ENCODE measurements at regions not wholly inside any gene's neighbourhood (a gene's known extent, or its start where the extent isn't known, plus 50 kb on each side); places are given as distances from the start of the nearest gene placed in this dataset.

DNA sequence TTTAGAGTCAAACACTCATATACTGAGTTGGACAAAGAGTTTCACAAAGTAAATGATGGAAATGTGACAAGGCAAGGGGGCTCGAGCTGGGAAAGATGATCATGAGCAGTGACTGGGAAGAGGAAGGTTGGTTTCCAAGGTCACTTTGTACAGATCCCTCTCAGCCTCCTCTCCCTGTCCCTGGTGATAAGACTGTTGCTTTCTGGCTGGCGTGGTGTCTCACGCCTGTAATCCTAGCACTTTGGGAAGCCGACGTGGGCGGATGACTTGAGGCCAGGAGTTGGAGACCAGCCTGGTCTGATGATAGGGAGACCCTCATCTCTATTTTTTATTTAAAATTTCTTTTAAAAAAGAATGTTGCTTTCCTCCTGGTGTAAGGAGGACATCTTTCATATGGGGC lies 65.4 kb upstream of the CALM2 start:
- Histone ChIP-seq H3K9ac (ENCODE audit: low read length) (no peak overlapping the region), H3K27ac (ENCODE audit: low read depth, low read length) (no peak overlapping the region), H3K9me3 (ENCODE audit: low read length) (no peaks in the 10 kb centered on the region), H3K4me3 (ENCODE audit: low read depth in 1 of 2, low read length in 2 of 2) (no peak overlapping the region), H3K4me1 (ENCODE audit: insufficient read depth, low read length) (peaks cover 16% of the 10 kb centered on the region), H3K36me3 (ENCODE audit: insufficient read depth, low read length) (no peaks in the 10 kb centered on the region), H3K27me3 (ENCODE audit: control insufficient read depth in 1 of 2, insufficient read depth in 2 of 2, low read length in 2 of 2) (no peaks in the 10 kb centered on the region)

DNA sequence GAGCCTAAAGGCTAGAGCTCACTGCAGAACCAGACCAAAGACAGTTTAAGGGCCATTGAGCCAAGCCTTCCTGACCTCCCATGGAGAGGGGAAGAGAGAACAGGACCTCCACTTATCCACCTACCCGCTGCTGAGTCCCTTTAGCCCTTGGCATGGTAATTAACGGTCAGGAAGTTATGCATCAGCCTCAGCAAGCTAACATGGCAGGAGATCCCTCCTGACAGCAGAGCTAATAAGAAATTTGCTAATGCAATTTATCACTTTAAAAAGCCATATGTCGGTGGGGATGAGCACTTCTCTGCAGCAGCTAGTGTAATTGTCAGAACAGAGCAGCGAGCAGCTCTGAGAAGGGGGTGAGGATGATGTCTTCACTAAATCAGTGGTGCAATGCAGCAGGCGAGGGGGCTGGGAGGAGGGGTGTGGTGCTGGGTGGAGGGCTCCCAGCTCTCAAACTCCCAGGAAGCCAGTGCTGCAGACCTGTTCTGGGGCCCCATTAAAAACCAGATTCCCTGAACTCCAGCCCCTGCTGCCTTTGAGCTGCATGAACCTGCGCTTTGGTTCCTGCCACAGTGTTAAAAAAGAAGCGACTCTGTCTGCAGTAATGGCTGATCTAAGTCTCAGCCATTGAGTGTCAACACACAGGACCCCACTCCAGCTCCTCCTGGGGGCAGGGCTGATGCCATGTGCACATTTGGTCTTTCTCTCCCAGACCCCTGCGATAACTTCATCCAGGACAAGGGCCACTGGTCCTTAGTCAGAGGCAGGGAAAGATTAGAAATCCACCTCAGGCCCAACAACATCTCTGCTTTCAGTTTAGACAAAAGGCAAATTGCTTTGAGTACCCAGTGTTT lies 63.0 kb upstream of the CALM2 start:
- H3K9me3 ChIP-seq (ENCODE audit: low read length) = no peaks in the 10 kb centered on the region
- H3K4me3 ChIP-seq (ENCODE audit: low read depth in 1 of 2, low read length in 2 of 2) = no peak overlapping the region
- H3K9ac ChIP-seq (ENCODE audit: low read length) = no peak overlapping the region
- H3K4me1 ChIP-seq (ENCODE audit: insufficient read depth, low read length) = peaks cover 9% of the 10 kb centered on the region
- H3K27me3 ChIP-seq (ENCODE audit: control insufficient read depth in 1 of 2, insufficient read depth in 2 of 2, low read length in 2 of 2) = no peaks in the 10 kb centered on the region
- no peaks in the 10 kb centered on the region for H3K36me3 ChIP-seq (ENCODE audit: insufficient read depth, low read length)
- no peak overlapping the region for H3K27ac ChIP-seq (ENCODE audit: low read depth, low read length)

DNA sequence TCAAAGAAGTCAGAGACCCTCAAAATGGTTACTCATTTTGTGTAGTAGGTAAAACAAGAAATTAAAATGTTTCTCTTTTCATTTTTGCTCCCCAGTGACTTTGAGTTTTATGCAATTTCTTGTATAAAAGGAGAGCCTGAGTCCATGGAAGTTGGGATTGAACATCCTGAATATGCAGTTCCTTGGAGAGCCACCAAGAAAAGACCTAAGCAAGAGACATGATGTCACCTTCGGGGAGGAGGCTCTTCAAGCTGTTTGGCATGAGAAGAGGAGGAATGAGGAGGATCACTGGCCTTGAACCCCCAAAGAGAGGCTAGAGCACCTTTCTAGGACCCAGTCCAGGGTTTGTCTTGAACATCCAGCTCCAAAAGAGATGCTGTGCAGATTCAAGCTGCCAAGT lies 62.3 kb upstream of the CALM2 start:
- Histone ChIP-seq H3K4me3 (ENCODE audit: low read depth in 1 of 2, low read length in 2 of 2) (no peak overlapping the region), H3K27ac (ENCODE audit: low read depth, low read length) (no peak overlapping the region), H3K9ac (ENCODE audit: low read length) (no peak overlapping the region), H3K4me1 (ENCODE audit: insufficient read depth, low read length) (peaks cover 2% of the 10 kb centered on the region), H3K36me3 (ENCODE audit: insufficient read depth, low read length) (no peaks in the 10 kb centered on the region), H3K27me3 (ENCODE audit: control insufficient read depth in 1 of 2, insufficient read depth in 2 of 2, low read length in 2 of 2) (no peaks in the 10 kb centered on the region), H3K9me3 (ENCODE audit: low read length) (no peaks in the 10 kb centered on the region)

DNA sequence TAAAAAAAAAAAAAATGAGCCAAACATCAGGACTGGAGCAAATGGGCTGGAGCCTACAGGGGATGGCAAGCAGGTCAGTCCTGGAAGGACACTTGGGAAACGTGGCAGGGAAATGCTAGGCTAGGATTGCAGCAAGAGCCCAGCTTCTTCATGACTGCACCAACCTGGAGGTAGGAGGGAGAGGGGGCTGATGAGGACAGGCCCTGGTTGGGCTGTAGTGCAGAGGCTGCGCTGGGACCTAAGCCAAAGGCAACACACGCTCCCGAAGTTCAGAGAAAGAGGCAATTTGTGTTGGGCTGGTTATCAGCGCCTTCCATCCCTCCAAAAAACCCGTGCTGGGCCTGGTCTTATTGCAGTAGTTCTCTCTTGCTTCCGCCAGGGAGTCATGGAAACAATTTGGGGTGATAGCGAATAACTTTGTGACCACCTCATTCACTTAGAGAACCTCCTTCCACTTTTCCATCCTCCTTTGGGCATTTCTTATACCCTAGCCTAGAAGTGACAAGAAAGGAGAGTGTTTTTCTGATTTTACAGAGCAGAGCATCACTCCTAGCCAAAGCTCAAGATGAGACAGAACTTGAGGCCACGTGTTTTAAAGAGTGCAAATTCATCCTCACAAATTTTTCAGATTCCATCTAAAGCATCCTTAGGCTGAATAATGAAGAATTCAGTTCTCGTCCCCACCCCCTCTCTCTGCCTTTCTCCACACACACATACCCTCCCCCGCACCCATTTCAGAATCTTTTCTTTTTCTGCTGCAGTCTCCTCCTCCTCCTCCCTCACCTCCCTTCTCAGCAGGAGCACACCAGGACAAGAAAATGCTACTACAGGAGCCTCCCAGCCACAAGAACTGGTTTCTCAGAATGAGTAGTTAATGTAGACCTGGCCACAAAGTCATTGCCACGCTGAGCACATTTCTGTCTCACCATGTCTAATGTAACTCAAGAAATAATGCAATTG lies 61.3 kb upstream of the CALM2 start:
- Histone ChIP-seq H3K9ac (ENCODE audit: low read length) (no peak overlapping the region), H3K4me1 (ENCODE audit: insufficient read depth, low read length) (peaks cover 6% of the 10 kb centered on the region), H3K36me3 (ENCODE audit: insufficient read depth, low read length) (no peaks in the 10 kb centered on the region), H3K4me3 (ENCODE audit: low read depth in 1 of 2, low read length in 2 of 2) (no peak overlapping the region), H3K27ac (ENCODE audit: low read depth, low read length) (no peak overlapping the region), H3K27me3 (ENCODE audit: control insufficient read depth in 1 of 2, insufficient read depth in 2 of 2, low read length in 2 of 2) (no peaks in the 10 kb centered on the region), H3K9me3 (ENCODE audit: low read length) (no peaks in the 10 kb centered on the region)

DNA sequence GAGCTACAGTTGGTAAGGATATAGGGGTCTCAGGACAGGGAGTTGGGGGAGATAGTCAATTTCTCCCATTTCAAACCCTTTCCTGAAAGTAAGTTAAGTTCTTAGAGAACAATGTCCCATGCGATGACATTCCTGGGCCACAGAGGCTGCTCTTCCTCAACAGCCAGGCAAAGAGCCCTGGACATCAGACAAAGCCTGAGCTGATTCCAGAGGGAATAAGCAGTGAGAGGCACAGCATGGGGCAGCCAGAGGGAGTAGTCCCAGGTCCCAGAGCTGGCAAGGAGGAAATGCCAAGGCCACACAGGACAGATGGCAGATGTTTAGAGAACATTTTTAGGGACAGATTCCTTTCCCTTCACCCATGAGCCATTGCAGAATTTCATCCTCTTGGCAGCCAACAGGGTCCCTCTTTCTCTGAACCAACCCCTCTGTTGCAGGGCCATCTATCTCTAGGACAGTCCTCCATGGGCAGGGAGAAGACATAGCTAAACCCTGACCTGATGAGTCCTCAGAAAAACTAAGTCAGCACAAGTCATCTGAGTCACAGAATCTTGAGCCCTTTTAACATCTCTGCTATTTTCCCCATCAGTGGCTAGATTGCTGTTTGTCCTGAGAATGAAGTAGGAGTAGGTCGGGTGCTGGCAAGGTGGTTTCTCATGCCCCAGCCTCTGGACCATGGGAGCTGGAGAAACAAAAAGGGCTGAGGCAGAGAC lies 60.3 kb upstream of the CALM2 start:
- Histone ChIP-seq H3K27me3 (ENCODE audit: control insufficient read depth in 1 of 2, insufficient read depth in 2 of 2, low read length in 2 of 2) (no peaks in the 10 kb centered on the region), H3K4me3 (ENCODE audit: low read depth in 1 of 2, low read length in 2 of 2) (no peak overlapping the region), H3K9ac (ENCODE audit: low read length) (no peak overlapping the region), H3K36me3 (ENCODE audit: insufficient read depth, low read length) (no peaks in the 10 kb centered on the region), H3K27ac (ENCODE audit: low read depth, low read length) (no peak overlapping the region), H3K4me1 (ENCODE audit: insufficient read depth, low read length) (peaks cover 9% of the 10 kb centered on the region), H3K9me3 (ENCODE audit: low read length) (no peaks in the 10 kb centered on the region)

DNA sequence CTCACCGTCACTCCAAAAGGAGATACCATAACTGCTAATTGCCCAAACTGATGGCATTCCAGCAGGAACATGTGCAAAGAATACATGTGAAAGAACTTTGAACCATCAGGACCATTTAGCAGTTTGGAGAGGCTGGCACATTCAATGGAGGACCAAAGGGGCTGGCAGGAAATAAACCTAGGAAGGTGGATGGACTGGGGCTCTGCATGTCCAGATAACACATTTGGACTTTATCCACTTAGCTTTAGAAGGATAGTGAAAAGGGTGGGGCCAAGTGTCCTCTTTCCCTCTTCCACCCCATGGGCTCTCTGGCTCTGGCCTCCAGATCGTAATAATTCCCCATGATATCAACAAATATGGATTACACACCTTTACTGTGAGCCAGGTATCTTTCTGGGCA lies 58.8 kb upstream of the CALM2 start:
- no peak overlapping the region for H3K4me3 ChIP-seq (ENCODE audit: low read depth in 1 of 2, low read length in 2 of 2)
- H3K36me3 ChIP-seq (ENCODE audit: insufficient read depth, low read length) = no peaks in the 10 kb centered on the region
- peaks cover 18% of the 10 kb centered on the region for H3K4me1 ChIP-seq (ENCODE audit: insufficient read depth, low read length)
- H3K27ac ChIP-seq (ENCODE audit: low read depth, low read length) = no peak overlapping the region
- H3K9ac ChIP-seq (ENCODE audit: low read length) = no peak overlapping the region
- no peaks in the 10 kb centered on the region for H3K27me3 ChIP-seq (ENCODE audit: control insufficient read depth in 1 of 2, insufficient read depth in 2 of 2, low read length in 2 of 2)
- H3K9me3 ChIP-seq (ENCODE audit: low read length) = no peaks in the 10 kb centered on the region

DNA sequence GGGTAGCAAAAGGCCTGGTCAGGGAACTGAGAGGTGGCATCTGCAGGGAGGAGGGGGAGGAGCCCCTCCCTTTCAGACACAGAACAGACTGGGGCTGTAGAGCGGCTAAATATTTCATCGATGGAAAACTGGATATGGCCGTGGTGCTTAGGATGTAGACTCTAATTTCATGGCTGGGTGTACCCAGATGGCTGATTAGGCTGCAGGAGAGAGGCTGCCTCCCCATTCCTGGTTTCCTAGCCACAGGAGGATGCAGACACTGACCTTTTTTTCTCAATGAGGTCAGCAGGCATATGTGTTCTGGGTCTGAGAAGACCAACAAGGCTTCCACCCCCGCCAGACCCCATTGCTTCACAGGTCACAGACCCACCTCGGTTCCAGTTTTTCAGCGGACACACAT lies 58.1 kb upstream of the CALM2 start:
- Histone ChIP-seq H3K9ac (ENCODE audit: low read length) (no peak overlapping the region), H3K9me3 (ENCODE audit: low read length) (no peaks in the 10 kb centered on the region), H3K36me3 (ENCODE audit: insufficient read depth, low read length) (no peaks in the 10 kb centered on the region), H3K4me1 (ENCODE audit: insufficient read depth, low read length) (peaks cover 18% of the 10 kb centered on the region), H3K27ac (ENCODE audit: low read depth, low read length) (no peak overlapping the region), H3K27me3 (ENCODE audit: control insufficient read depth in 1 of 2, insufficient read depth in 2 of 2, low read length in 2 of 2) (no peaks in the 10 kb centered on the region), H3K4me3 (ENCODE audit: low read depth in 1 of 2, low read length in 2 of 2) (no peak overlapping the region)

DNA sequence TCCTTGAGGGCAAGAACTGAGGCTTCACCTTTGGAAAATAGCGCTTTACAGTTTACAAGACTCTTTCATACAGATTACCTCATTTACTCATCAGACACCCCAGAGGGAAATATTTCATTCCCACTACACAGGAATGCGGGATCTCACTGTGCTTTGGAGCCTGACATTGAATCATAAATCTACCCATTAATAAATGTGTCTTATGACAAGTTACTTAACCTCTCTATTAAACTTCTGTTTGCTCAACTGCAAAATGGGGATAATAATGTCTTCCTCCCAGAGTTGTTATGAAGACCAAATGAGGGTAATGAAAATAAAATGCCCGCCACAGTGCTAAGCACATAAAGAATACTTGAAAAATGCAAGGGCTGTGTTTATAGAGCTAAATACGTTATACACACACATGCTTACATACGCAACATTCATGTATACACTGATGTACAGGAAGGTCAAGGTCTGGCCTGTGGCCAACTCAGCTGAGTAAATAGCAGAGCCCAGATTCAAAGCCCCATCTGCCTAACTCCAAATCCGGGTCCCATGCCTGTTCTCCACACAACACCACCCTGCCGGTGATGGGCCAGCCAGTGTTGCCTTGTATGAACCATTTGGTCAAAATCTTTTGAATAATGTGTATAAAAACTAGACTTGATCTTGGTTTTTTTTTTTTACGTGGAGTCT lies 56.6 kb upstream of the CALM2 start:
- H3K9ac ChIP-seq (ENCODE audit: low read length) = no peak overlapping the region
- H3K9me3 ChIP-seq (ENCODE audit: low read length) = no peaks in the 10 kb centered on the region
- no peaks in the 10 kb centered on the region for H3K36me3 ChIP-seq (ENCODE audit: insufficient read depth, low read length)
- H3K4me3 ChIP-seq (ENCODE audit: low read depth in 1 of 2, low read length in 2 of 2) = no peak overlapping the region
- no peaks in the 10 kb centered on the region for H3K27me3 ChIP-seq (ENCODE audit: control insufficient read depth in 1 of 2, insufficient read depth in 2 of 2, low read length in 2 of 2)
- H3K4me1 ChIP-seq (ENCODE audit: insufficient read depth, low read length) = peaks cover 18% of the 10 kb centered on the region
- H3K27ac ChIP-seq (ENCODE audit: low read depth, low read length) = no peak overlapping the region

DNA sequence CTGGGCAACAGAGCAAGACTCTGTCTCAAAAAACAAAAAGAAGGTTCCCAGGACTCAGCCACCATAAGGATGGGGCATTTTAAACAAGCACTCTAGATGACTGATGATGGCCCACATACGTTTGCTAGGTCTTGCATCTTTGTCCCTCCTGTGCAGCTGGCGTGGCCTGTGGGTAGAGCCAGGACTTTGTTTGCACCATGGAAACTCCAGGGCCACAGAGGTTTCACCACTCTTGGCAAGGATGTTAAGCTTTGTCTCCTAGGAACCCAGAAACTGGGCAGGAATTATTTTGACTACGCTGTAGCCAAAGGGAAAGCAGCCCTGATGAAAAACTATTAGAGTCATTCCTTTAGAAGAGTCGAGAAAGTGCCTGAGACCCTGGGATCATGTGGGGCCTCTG lies 54.1 kb upstream of the CALM2 start:
- H3K9ac ChIP-seq (ENCODE audit: low read length) = no peak overlapping the region
- H3K4me1 ChIP-seq (ENCODE audit: insufficient read depth, low read length) = peaks cover 29% of the 10 kb centered on the region
- peak overlapping the region; percentile 66 for H3K27ac ChIP-seq (ENCODE audit: low read depth, low read length)
- H3K9me3 ChIP-seq (ENCODE audit: low read length) = no peaks in the 10 kb centered on the region
- no peak overlapping the region for H3K4me3 ChIP-seq (ENCODE audit: low read depth in 1 of 2, low read length in 2 of 2)
- no peaks in the 10 kb centered on the region for H3K36me3 ChIP-seq (ENCODE audit: insufficient read depth, low read length)
- no peaks in the 10 kb centered on the region for H3K27me3 ChIP-seq (ENCODE audit: control insufficient read depth in 1 of 2, insufficient read depth in 2 of 2, low read length in 2 of 2)

DNA sequence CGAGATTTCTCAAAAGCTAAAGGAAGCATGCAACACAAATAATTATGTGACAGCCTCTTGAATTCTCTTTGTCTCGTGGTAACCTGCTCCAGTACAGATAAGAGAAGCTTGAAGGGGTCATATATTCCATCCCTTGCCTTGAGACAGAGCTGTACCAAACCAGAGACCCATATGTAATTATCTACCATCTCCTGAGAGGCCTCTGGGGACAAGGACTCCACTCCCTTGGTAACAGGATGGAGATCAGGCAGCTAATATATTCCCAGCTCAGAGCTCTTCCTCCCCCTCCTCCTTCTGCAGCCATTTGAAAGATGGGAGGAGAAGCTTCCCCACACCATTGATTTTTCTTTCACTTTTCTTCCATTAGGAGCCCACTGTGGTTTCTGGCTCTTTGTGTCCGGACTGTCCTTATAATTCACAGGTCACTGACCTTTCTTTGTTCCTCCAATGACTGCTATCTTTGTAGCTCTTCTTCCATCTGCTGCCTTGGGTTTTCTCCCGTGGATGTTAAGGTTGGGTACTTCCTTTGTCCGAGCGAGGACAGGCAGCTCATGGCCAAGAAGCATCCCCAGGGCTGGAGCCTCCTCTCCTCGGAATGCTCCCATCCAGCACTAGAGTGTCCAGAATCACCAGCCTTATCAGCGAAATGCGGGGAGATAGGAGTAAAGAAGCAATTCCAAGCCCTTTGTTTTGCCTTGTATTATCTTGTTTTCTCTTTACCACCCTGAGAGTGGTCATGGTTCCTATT lies 51.4 kb upstream of the CALM2 start:
- Histone ChIP-seq H3K27me3 (ENCODE audit: control insufficient read depth in 1 of 2, insufficient read depth in 2 of 2, low read length in 2 of 2) (no peaks in the 10 kb centered on the region), H3K4me3 (ENCODE audit: low read depth in 1 of 2, low read length in 2 of 2) (no peak overlapping the region), H3K27ac (ENCODE audit: low read depth, low read length) (no peak overlapping the region), H3K9ac (ENCODE audit: low read length) (no peak overlapping the region), H3K4me1 (ENCODE audit: insufficient read depth, low read length) (peaks cover 50% of the 10 kb centered on the region), H3K36me3 (ENCODE audit: insufficient read depth, low read length) (no peaks in the 10 kb centered on the region), H3K9me3 (ENCODE audit: low read length) (no peaks in the 10 kb centered on the region)
